Psoas muscle (tissue), 7 donors: ENCODE measurements at regions not wholly inside any gene's neighbourhood (a gene's known extent, or its start where the extent isn't known, plus 50 kb on each side); places are given as distances from the start of the nearest gene placed in this dataset.

ENCODE experiments used
- ATAC-seq, 4 donors: fragments of 200-7000 bp; cut with Tn5 transposase; one replicate each; pipeline ENCODE4 v1.9.1; 2020; ENCODE audit warnings: moderate library complexity in 3 of 4, mild to moderate bottlenecking in 2 of 4
- DNase-seq, 2 donors: peaks; one replicate each; pipeline ENCODE4 v3.0.0-alpha.2; 2020
- H3K27ac ChIP-seq: fragments of 200-600 bp; one replicate; pipeline ENCODE4 v1.8.0; 2022
- H3K27me3 ChIP-seq, 3 donors: fragments of 200-600 bp in 1 of 3; one replicate each; pipeline versions ENCODE4 v1.6.1 to v1.8.0; 2013 to 2022; ENCODE audit warnings: low read length in 2 of 3, mild to moderate bottlenecking in 2 of 3, moderate library complexity in 1 of 3; ENCODE audit not compliant: insufficient read depth in 3 of 3
- H3K36me3 ChIP-seq, 2 donors: fragments of 200-600 bp in 1 of 2; one replicate each; pipeline versions ENCODE4 v1.6.1 to v1.8.0; 2013 to 2022; ENCODE audit warnings: low read depth in 1 of 2, mild to moderate bottlenecking in 1 of 2, moderate library complexity in 1 of 2; ENCODE audit not compliant: insufficient read depth in 1 of 2
- H3K4me1 ChIP-seq: fragments of 200-600 bp; one replicate; pipeline ENCODE4 v1.8.0; 2022
- H3K4me3 ChIP-seq: fragments of 200-600 bp; one replicate; pipeline ENCODE4 v1.8.0; 2022; ENCODE audit warnings: mild to moderate bottlenecking
- H3K9me3 ChIP-seq: fragments of 200-600 bp; one replicate; pipeline ENCODE4 v1.8.0; 2022
- CTCF ChIP-seq: fragments of 200-600 bp; IDR thresholded peaks from one replicate; pipeline ENCODE4 v1.8.0; 2022; ENCODE audit warnings: antibody characterized with exemption
- WGBS, 3 donors: extraction: QIAGEN DNeasy Blood & Tissue Kit; methylation state at CpG; one replicate each; pipeline versions ENCODE4 v1.1.6 to v1.1.7; 2013; 5-methylcytosine and 5-hydroxymethylcytosine counted together
- intact Hi-C, 2 donors: fragments of 100-400 bp; cut with DNase I; formaldehyde crosslinking; loops; one replicate each; pipeline versions ENCODE4 v1.11.0 to v1.14.2; 2022
- donor health status: healthy with polysubstance abuse.
- donor health status: DM: no; HTN: no; CAD: no; lungs with moderate emphysema.
- donor health status: Bipolar disorder and iron deficiency.
- donor health status: healthy.
- donor health status: DM: yes; HTN: yes; CAD: no.
- donor health status: DM: no; HTN: no; CAD: no.
- donor health status: DM: yes; HTN: yes; CAD: no.

GRCh38 chr11:119901657-119902577, 172.9 kb upstream of the NECTIN1 start:
- H3K4me1 ChIP-seq, result no peaks in the 10 kb centered on the region
- intact Hi-C loops, result no loop called here
- DNase-seq, result no peak
- no peak for ATAC-seq
- no peaks in the 10 kb centered on the region for H3K9me3 ChIP-seq
- no peak overlapping the region for H3K27ac ChIP-seq
- H3K27me3 ChIP-seq, result peaks cover 0 to 20% (median 0%) of the 10 kb centered on the region in 3 donors
- no peak for TF ChIP-seq CTCF
- H3K4me3 ChIP-seq, result no peak overlapping the region
- WGBS, 3 donors, result 90 to 93% (median 90%) methylated on average over 5 of the region's 5 CpGs
- H3K36me3 ChIP-seq, result no peaks in the 10 kb centered on the region

GRCh38 chr11:119899997-119900396, 171.0 kb upstream of the NECTIN1 start:
- ATAC-seq, result no peak
- H3K4me3 ChIP-seq, result no peak overlapping the region
- no peak for DNase-seq
- TF ChIP-seq CTCF, result no peak
- WGBS, 3 donors, result 64 to 90% (median 67%) methylated on average over 3 of the region's 3 CpGs
- H3K27ac ChIP-seq, result no peak overlapping the region
- no peaks in the 10 kb centered on the region for H3K36me3 ChIP-seq
- intact Hi-C loops, result loop anchor here in 1 of 2 donors (5.0 kb wide), 1 partner anchor 1292 kb away; no protein-coding TSS in a partner anchor
- peaks cover 0 to 6% (median 0%) of the 10 kb centered on the region in 3 donors for H3K27me3 ChIP-seq
- no peaks in the 10 kb centered on the region for H3K9me3 ChIP-seq
- H3K4me1 ChIP-seq, result no peaks in the 10 kb centered on the region

GRCh38 chr11:119897576-119897975, 168.6 kb upstream of the NECTIN1 start:
- 88 to 95% (median 88%) methylated on average over 6 of the region's 6 CpGs for WGBS, 3 donors
- intact Hi-C loops, result loop anchor here in 1 of 2 donors (5.0 kb wide), 1 partner anchor 1295 kb away; no protein-coding TSS in a partner anchor
- peaks cover 0 to 3% (median 0%) of the 10 kb centered on the region in 3 donors for H3K27me3 ChIP-seq

GRCh38 chr11:119897046-119897440, 168.0 kb upstream of the NECTIN1 start:
- no peak for TF ChIP-seq CTCF

More at GRCh38 chr11:119897576-119897975, 168.6 kb upstream of the NECTIN1 start:
- no peak for DNase-seq
- H3K9me3 ChIP-seq, result no peaks in the 10 kb centered on the region
- no peak for TF ChIP-seq CTCF
- ATAC-seq, result no peak
- H3K4me1 ChIP-seq, result no peaks in the 10 kb centered on the region
- H3K36me3 ChIP-seq, result no peaks in the 10 kb centered on the region
- H3K4me3 ChIP-seq, result no peak overlapping the region
- H3K27ac ChIP-seq, result no peak overlapping the region

More at GRCh38 chr11:119897046-119897440, 168.0 kb upstream of the NECTIN1 start:
- Histone ChIP-seq H3K27ac (no peak overlapping the region), H3K4me3 (no peak overlapping the region), H3K36me3 (no peaks in the 10 kb centered on the region), H3K9me3 (no peaks in the 10 kb centered on the region), H3K27me3 (peaks cover 0 to 8% (median under 1%) of the 10 kb centered on the region in 3 donors), H3K4me1 (no peaks in the 10 kb centered on the region)
- WGBS, 3 donors, result 48 to 74% (median 49%) methylated on average over 2 of the region's 2 CpGs
- no peak for ATAC-seq
- no peak for DNase-seq
- intact Hi-C loops, result loop anchor here in 1 of 2 donors (5.0 kb wide), 1 partner anchor 1295 kb away; no protein-coding TSS in a partner anchor
